ENCODE measurements at regions not wholly inside any gene's neighbourhood (a gene's known extent, or its start where the extent isn't known, plus 50 kb on each side); places are given as distances from the start of the nearest gene placed in this dataset.

DNA sequence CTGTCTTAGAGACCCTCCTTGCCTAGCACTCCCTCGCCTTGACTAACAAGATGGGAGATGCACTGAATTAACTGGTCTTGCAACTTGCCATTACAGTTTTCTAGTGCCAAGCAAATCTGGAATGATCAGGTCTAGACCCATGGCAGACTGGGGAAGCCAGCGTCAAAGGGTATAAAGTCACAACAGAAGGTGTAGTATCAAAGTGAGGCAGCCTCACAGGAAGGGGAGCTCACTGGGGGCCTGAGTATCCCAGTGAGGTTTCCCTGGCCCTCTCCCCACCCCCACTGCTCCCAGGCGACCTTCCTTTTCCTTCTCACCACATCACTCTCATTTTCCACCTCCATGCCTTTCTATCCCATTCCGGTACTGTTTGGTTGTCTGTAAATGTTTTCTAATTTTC lies 83.5 kb upstream of the DOCK9 start:
- Histone ChIP-seq H3K36me3 (ENCODE audit: control insufficient read depth, insufficient read depth, low read length) (no peaks in the 10 kb centered on the region), H3K27me3 (ENCODE audit: control insufficient read depth, insufficient read depth, low read length) (no peaks in the 10 kb centered on the region), H3K4me3 (ENCODE audit: low read depth, low read length) (no peak overlapping the region)
- DNase-seq (ENCODE audit: low read depth) = no peak
- TF ChIP-seq, protein P1, sequence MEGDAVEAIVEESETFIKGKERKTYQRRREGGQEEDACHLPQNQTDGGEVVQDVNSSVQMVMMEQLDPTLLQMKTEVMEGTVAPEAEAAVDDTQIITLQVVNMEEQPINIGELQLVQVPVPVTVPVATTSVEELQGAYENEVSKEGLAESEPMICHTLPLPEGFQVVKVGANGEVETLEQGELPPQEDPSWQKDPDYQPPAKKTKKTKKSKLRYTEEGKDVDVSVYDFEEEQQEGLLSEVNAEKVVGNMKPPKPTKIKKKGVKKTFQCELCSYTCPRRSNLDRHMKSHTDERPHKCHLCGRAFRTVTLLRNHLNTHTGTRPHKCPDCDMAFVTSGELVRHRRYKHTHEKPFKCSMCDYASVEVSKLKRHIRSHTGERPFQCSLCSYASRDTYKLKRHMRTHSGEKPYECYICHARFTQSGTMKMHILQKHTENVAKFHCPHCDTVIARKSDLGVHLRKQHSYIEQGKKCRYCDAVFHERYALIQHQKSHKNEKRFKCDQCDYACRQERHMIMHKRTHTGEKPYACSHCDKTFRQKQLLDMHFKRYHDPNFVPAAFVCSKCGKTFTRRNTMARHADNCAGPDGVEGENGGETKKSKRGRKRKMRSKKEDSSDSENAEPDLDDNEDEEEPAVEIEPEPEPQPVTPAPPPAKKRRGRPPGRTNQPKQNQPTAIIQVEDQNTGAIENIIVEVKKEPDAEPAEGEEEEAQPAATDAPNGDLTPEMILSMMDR (IDR thresholded peaks at IDR 0.05; ENCODE audit: insufficient read depth, low read length, poor library complexity, severe bottlenecking) = no peak

DNA sequence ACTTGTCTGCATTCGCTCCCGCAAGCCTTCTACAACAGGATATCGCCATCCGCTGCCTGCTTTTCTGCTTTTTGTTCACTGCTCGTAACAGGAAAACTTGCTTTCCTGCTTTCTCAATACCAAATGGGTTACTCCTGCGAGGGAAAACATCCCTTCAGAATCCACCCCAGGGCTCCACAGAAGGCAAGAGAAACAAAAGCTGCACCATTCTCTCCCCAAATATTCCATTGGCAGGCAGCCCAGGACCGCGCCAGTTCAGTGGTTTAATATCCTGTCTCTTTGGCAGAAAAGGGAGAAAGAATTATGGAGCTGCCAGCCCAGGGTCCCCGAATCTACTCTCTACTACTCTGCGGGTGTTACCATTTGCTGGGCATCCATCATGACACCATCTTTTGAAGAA lies 84.7 kb upstream of the DOCK9 start:
- TF ChIP-seq, protein P1 (IDR thresholded peaks at IDR 0.05; ENCODE audit: insufficient read depth, low read length, poor library complexity, severe bottlenecking) = no peak
- Histone ChIP-seq H3K27me3 (ENCODE audit: control insufficient read depth, insufficient read depth, low read length) (no peaks in the 10 kb centered on the region), H3K36me3 (ENCODE audit: control insufficient read depth, insufficient read depth, low read length) (no peaks in the 10 kb centered on the region), H3K4me3 (ENCODE audit: low read depth, low read length) (no peak overlapping the region)
- no peak for DNase-seq (ENCODE audit: low read depth)

DNA sequence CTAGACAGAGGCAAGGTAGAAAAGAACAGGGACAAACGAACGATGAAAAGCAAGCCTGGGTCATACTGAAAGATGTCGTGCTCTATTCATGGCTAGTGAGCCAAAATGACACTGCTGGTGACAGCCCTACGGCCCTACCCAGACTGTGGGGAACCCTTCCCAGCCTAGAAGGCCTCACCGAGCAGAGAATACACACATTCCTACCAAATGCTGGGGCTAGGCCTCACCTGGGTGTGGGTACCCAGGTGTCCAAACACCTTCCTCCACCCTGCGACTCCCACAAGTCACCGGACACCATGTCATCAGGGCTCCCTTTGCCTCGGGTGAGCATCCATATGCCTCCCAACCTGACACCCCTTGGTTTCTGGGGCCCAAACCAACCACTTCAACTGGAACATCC lies 85.3 kb upstream of the DOCK9 start:
- TF ChIP-seq, protein P1 (IDR thresholded peaks at IDR 0.05; ENCODE audit: insufficient read depth, low read length, poor library complexity, severe bottlenecking) = no peak
- no peak for DNase-seq (ENCODE audit: low read depth)
- no peaks in the 10 kb centered on the region for H3K27me3 ChIP-seq (ENCODE audit: control insufficient read depth, insufficient read depth, low read length)
- H3K4me3 ChIP-seq (ENCODE audit: low read depth, low read length) = no peak overlapping the region
- no peaks in the 10 kb centered on the region for H3K36me3 ChIP-seq (ENCODE audit: control insufficient read depth, insufficient read depth, low read length)

DNA sequence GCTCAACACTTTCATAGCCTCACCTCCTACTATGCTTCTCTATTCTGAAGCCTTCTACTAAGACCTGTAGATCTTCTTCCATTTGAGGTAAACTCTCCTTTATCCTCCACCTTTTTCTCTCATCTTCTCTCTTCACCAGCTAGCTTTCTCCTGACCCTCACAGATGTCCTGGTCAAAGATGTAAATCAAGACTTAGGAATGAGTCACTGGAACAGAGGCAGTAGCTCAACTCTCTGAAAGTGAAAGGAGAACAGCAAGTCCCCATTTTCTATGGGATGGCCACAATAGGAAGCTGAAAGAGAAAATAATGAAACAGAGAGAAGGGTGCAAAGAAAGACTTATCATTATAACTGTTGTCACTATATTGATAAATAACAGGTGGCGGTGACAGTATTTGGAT lies 86.1 kb upstream of the DOCK9 start:
- DNase-seq (ENCODE audit: low read depth) = no peak
- Histone ChIP-seq H3K4me3 (ENCODE audit: low read depth, low read length) (no peak overlapping the region), H3K27me3 (ENCODE audit: control insufficient read depth, insufficient read depth, low read length) (no peaks in the 10 kb centered on the region), H3K36me3 (ENCODE audit: control insufficient read depth, insufficient read depth, low read length) (no peaks in the 10 kb centered on the region)
- TF ChIP-seq, protein P1 (IDR thresholded peaks at IDR 0.05; ENCODE audit: insufficient read depth, low read length, poor library complexity, severe bottlenecking) = no peak

DNA sequence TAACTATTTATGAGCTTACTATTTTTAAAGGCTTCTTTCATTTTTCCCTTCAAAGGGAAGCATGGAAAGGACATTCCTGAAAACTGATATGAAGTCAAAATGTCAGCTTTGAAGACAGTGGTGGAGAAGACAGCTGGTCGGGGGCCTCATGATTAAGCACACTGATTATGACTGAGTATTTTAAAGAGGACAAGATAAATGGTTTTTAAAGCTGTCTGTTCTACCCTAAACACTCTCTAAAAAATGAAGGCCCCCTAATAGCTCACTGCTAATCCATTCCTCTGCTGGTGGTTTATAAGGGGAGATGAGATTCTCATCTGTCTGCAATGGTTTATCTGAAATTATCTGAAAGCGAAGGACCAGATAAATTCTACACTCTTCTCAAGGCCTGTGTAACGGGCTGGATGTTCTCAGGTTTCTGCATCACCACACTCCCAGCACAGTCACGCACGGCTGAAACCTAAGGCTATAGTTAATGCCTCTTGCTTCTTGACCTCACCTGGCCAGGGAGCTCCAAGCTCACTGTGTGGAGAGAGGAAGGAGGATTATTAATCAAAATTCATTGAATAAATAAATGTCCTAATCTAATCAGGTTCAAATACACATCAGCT lies 86.9 kb upstream of the DOCK9 start:
- TF ChIP-seq, protein P1 (IDR thresholded peaks at IDR 0.05; ENCODE audit: insufficient read depth, low read length, poor library complexity, severe bottlenecking) = no peak
- H3K27me3 ChIP-seq (ENCODE audit: control insufficient read depth, insufficient read depth, low read length) = no peaks in the 10 kb centered on the region
- no peak for DNase-seq (ENCODE audit: low read depth)

More for the DNA sequence above, 86.9 kb upstream of the DOCK9 start:
- Histone ChIP-seq H3K4me3 (ENCODE audit: low read depth, low read length) (no peak overlapping the region), H3K36me3 (ENCODE audit: control insufficient read depth, insufficient read depth, low read length) (no peaks in the 10 kb centered on the region)
